A549 (cell line): ENCODE measurements at regions not wholly inside any gene's neighbourhood (a gene's known extent, or its start where the extent isn't known, plus 50 kb on each side); places are given as distances from the start of the nearest gene placed in this dataset.

Source experiments
- ATAC-seq, 2 experiments: fragments of 200-7000 bp in 1 of 2; fragments of >200 bp in 1 of 2; cut with Nextera tagmentation in 1 of 2; cut with Tn5 transposase in 1 of 2; 3 replicates each; pipeline versions ENCODE4 v1.8.0 to v1.9.1; 2018 to 2020; ENCODE audit warnings: mild to moderate bottlenecking in 1 of 2, moderate library complexity in 1 of 2
- CTCF ChIA-PET: fragments of 300-600 bp; sonication (Branson Sonifier 250); formaldehyde crosslinking; extraction: SDS; loops from one replicate; lab custom pipeline; 2021; ENCODE audit warnings: antibody characterized with exemption, inconsistent platforms; lab: Yijun Ruan, JAX
- POLR2A ChIA-PET: fragments of 350-600 bp; formaldehyde crosslinking; extraction: SDS; loops from one replicate; lab custom pipeline; 2021; ENCODE audit warnings: antibody characterized with exemption, inconsistent platforms; lab: Yijun Ruan, JAX
- DNase-seq, 2 experiments: peaks; one replicate each; pipeline versions ENCODE4 v3.0.0 to v3.0.0-alpha.2; 2011 to 2016; ENCODE audit warnings: low read depth in 1 of 2, low spot score in 1 of 2
- FAIRE-seq: peaks from 2 replicates; lab custom pipeline; 2011; peaks lifted over from hg19 to GRCh38; lab: Jason Lieb, UNC
- H3K27ac ChIP-seq, 2 experiments: fragments of >200 bp; sonication (Bioruptor Twin); formaldehyde crosslinking; 3 replicates each; pipeline ENCODE4 v1.5.1; 2016 to 2017
- H3K4me1 ChIP-seq: fragments of >200 bp; sonication (Bioruptor Twin); formaldehyde crosslinking; 3 replicates; pipeline ENCODE4 v1.6.1; 2016
- H3K4me2 ChIP-seq: fragments of >200 bp; sonication (Bioruptor Twin); formaldehyde crosslinking; 3 replicates; pipeline ENCODE4 v1.6.1; 2016
- H3K4me3 ChIP-seq: fragments of >200 bp; sonication (Bioruptor Twin); formaldehyde crosslinking; 3 replicates; pipeline ENCODE4 v1.5.1; 2016
- H3K9me3 ChIP-seq: fragments of >200 bp; sonication (Bioruptor Twin); formaldehyde crosslinking; 3 replicates; pipeline ENCODE4 v1.6.1; 2016
- ATOH8 ChIP-seq: fragments of 250-450 bp; sonication (Bioruptor Pico); IDR thresholded peaks from 2 replicates; pipeline ENCODE4 v1.5.0; 2020; ENCODE audit warnings: low read depth, mild to moderate bottlenecking, moderate library complexity
- BCL3 ChIP-seq: fragments of >200 bp; sonication (Bioruptor Twin); formaldehyde crosslinking; IDR thresholded peaks from 3 replicates; pipeline ENCODE4 v1.6.1; 2016
- CBX2 ChIP-seq: fragments of 200-600 bp; sonication (generic); IDR thresholded peaks from 2 replicates; pipeline ENCODE4 v1.6.1; 2016; ENCODE audit warnings: low read depth, mild to moderate bottlenecking, borderline replicate concordance
- CBX8 ChIP-seq: fragments of 200-600 bp; sonication (generic); IDR thresholded peaks from 2 replicates; pipeline ENCODE4 v1.6.1; 2016
- CEBPB ChIP-seq, 2 experiments: fragments of >200 bp in 1 of 2; sonication (Bioruptor Twin) in 1 of 2; formaldehyde crosslinking in 1 of 2; IDR thresholded peaks; 2 replicates each; pipeline ENCODE4 v1.6.1; 2012 to 2016
- CHD2 ChIP-seq: fragments of 150-350 bp; IDR thresholded peaks from 2 replicates; pipeline ENCODE4 v1.6.1; 2014; ENCODE audit warnings: low read length; ENCODE audit not compliant: partially characterized antibody
- CHD4 ChIP-seq: fragments of 200-600 bp; sonication (generic); IDR thresholded peaks from 2 replicates; pipeline ENCODE4 v1.6.1; 2016; ENCODE audit warnings: antibody characterized with exemption, mild to moderate bottlenecking, borderline replicate concordance
- CTCF ChIP-seq: fragments of >200 bp; sonication (Bioruptor Twin); formaldehyde crosslinking; IDR thresholded peaks from 3 replicates; pipeline ENCODE4 v1.5.1; 2016
- EHMT2 ChIP-seq: fragments of 200-600 bp; sonication (generic); IDR thresholded peaks from 2 replicates; pipeline ENCODE4 v1.6.1; 2016; ENCODE audit warnings: antibody characterized with exemption, low read depth, mild to moderate bottlenecking, moderate library complexity
- HEYL ChIP-seq: fragments of 250-450 bp; sonication (Bioruptor Pico); IDR thresholded peaks from 2 replicates; pipeline ENCODE4 v1.8.0; 2021; ENCODE audit warnings: mild to moderate bottlenecking, moderate library complexity
- HMGXB4 ChIP-seq: fragments of 250-450 bp; sonication (Bioruptor Pico); IDR thresholded peaks from 2 replicates; pipeline ENCODE4 v1.5.0; 2021; ENCODE audit warnings: mild to moderate bottlenecking, moderate library complexity, borderline replicate concordance
- JUNB ChIP-seq: fragments of >200 bp; sonication (Bioruptor Twin); formaldehyde crosslinking; IDR thresholded peaks from 2 replicates; pipeline ENCODE4 v1.6.1; 2016
- KDM5A ChIP-seq: fragments of 200-600 bp; sonication (generic); IDR thresholded peaks from 2 replicates; pipeline ENCODE4 v1.6.1; 2016; ENCODE audit warnings: antibody characterized with exemption, mild to moderate bottlenecking
- MAFK ChIP-seq: fragments of 450-650 bp; IDR thresholded peaks from 2 replicates; pipeline ENCODE4 v1.6.1; 2014; ENCODE audit not compliant: partially characterized antibody
- MAX ChIP-seq: IDR thresholded peaks from 2 replicates; pipeline ENCODE4 v1.6.1; 2012
- MAZ ChIP-seq: fragments of 150-350 bp; IDR thresholded peaks from 2 replicates; pipeline ENCODE4 v1.6.1; 2014; ENCODE audit warnings: antibody characterized with exemption, low read depth, low read length, borderline replicate concordance
- MYC ChIP-seq: IDR thresholded peaks from 2 replicates; pipeline ENCODE4 v1.6.1; 2012; ENCODE audit warnings: mild to moderate bottlenecking, inconsistent platforms, low read length, improper control_type of control experiment, borderline replicate concordance
- NFE2L2 ChIP-seq: fragments of 150-350 bp; conservative IDR thresholded peaks from 2 replicates; pipeline ENCODE4 v1.6.1; 2014; ENCODE audit warnings: low read length
- NR3C1 ChIP-seq: fragments of >200 bp; sonication (Bioruptor Twin); formaldehyde crosslinking; IDR thresholded peaks from 3 replicates; pipeline ENCODE4 v1.6.1; 2017
- PHF8 ChIP-seq: fragments of 200-600 bp; sonication (generic); IDR thresholded peaks from 2 replicates; pipeline ENCODE4 v1.6.1; 2016; ENCODE audit warnings: low read depth, mild to moderate bottlenecking, antibody characterized with exemption, moderate library complexity, borderline replicate concordance
- RARB ChIP-seq: fragments of 250-450 bp; sonication (Bioruptor Pico); IDR thresholded peaks from 2 replicates; pipeline ENCODE4 v1.8.0; 2021; ENCODE audit warnings: mild to moderate bottlenecking, moderate library complexity
- REST ChIP-seq: fragments of 200-600 bp; sonication (generic); IDR thresholded peaks from 2 replicates; pipeline ENCODE4 v1.6.1; 2016; ENCODE audit warnings: antibody characterized with exemption, mild to moderate bottlenecking, moderate library complexity
- USF2 ChIP-seq: fragments of 450-650 bp; IDR thresholded peaks from 2 replicates; pipeline ENCODE4 v1.6.1; 2014; ENCODE audit warnings: antibody characterized with exemption
- ZFP36 ChIP-seq: fragments of 450-650 bp; IDR thresholded peaks from 2 replicates; pipeline ENCODE4 v1.6.1; 2014; ENCODE audit warnings: borderline replicate concordance; ENCODE audit not compliant: partially characterized antibody
- WGBS: methylation state at CpG from one replicate; pipeline ENCODE4 v1.1.6; 2017; ENCODE audit errors: missing lambda C conversion rate; 5-methylcytosine and 5-hydroxymethylcytosine counted together

- 31% methylated on average over 5 of the region's 5 CpGs for WGBS
- FAIRE-seq (no peak), ATAC-seq (no peak), DNase-seq (no peak)
- Histone ChIP-seq H3K27ac (no peak overlapping the region), H3K4me3 (no peak overlapping the region), H3K4me1 (peaks cover 3% of the 10 kb centered on the region; the same call in 1 of the 3 replicates), H3K4me2 (no peak overlapping the region), H3K9me3 (no peaks in the 10 kb centered on the region)
- ChIA-PET POLR2A (no interaction called here), CTCF (no interaction called here)
- TF ChIP-seq CHD2 (no peak), REST (no peak), JUNB (no peak), MAFK (no peak), PHF8 (no peak), NFE2L2 (no peak), CBX2 (no peak), CHD4 (no peak), MYC (no peak)
Measured at GRCh38 chr22:49212002-49212401, 615.7 kb downstream of the BRD1 start.

- Histone ChIP-seq H3K27ac (no peak overlapping the region), H3K4me1 (peaks cover 3% of the 10 kb centered on the region; the same call in 1 of the 3 replicates), H3K4me3 (no peak overlapping the region), H3K9me3 (no peaks in the 10 kb centered on the region), H3K4me2 (no peak overlapping the region)
- DNase-seq (no peak), ATAC-seq (no peak), FAIRE-seq (no peak)
- TF ChIP-seq CBX8 (no peak), HMGXB4 (CRISPR knock-in tag) (no peak), JUNB (no peak), RARB (no peak), CTCF (no peak), NR3C1 (no peak), HEYL (no peak), KDM5A (no peak), ZFP36 (no peak), BCL3 (no peak), ATOH8 (CRISPR knock-in tag) (no peak), USF2 (no peak), MAX (no peak), CEBPB (IDR thresholded peaks at IDR 0.05) (no peak), MAZ (no peak), EHMT2 (no peak), CBX2 (no peak)
- CTCF ChIA-PET: no interaction called here
- POLR2A ChIA-PET: no interaction called here
- 0% methylated on average over 2 of the region's 5 CpGs for WGBS
Measured at GRCh38 chr22:49211176-49211575, 616.5 kb downstream of the BRD1 start.
